Stimulated activated CD8-positive, alpha-beta memory T cell treated with anti-CD3 and anti-CD28 coated beads, Interleukin-7, amount 100 ng/mL, for 1 hour (primary cell): ENCODE measurements at regions not wholly inside any gene's neighbourhood (a gene's known extent, or its start where the extent isn't known, plus 50 kb on each side); places are given as distances from the start of the nearest gene placed in this dataset.

Experiments
- DNase-seq, 2 donors: peaks; one replicate each; pipeline ENCODE4 v3.0.0-alpha.2; 2020; ENCODE audit warnings: low read depth in 2 of 2

- no peak for DNase-seq
Observed at GRCh38 chr10:3992382-3993178, 207.6 kb upstream of the KLF6 start.

GRCh38 chr10:3990307-3990706 lies 205.3 kb upstream of the KLF6 start:
- DNase-seq: no peak

GRCh38 chr10:3987143-3987974 lies 202.3 kb upstream of the KLF6 start:
- DNase-seq: no peak

GRCh38 chr10:3986493-3987142 lies 201.6 kb upstream of the KLF6 start:
- DNase-seq: no peak

GRCh38 chr10:3982746-3983442 lies 197.9 kb upstream of the KLF6 start:
- DNase-seq: no peak

- DNase-seq: no peak
Observed at GRCh38 chr10:3981300-3981699, 196.3 kb upstream of the KLF6 start.

GRCh38 chr10:3980660-3981059 lies 195.7 kb upstream of the KLF6 start:
- no peak for DNase-seq

GRCh38 chr10:3980144-3980543 lies 195.1 kb upstream of the KLF6 start:
- no peak for DNase-seq

- DNase-seq: no peak
Observed at GRCh38 chr10:3978761-3979160, 193.8 kb upstream of the KLF6 start.

- DNase-seq: no peak
Observed at GRCh38 chr10:3978174-3978573, 193.2 kb upstream of the KLF6 start.

- no peak for DNase-seq
Observed at GRCh38 chr10:3977761-3978160, 192.8 kb upstream of the KLF6 start.

GRCh38 chr10:3976718-3977117 lies 191.7 kb upstream of the KLF6 start:
- no peak for DNase-seq

- DNase-seq: no peak
Observed at GRCh38 chr10:3976171-3976570, 191.2 kb upstream of the KLF6 start.

- no peak for DNase-seq
Observed at GRCh38 chr10:3975016-3975415, 190.0 kb upstream of the KLF6 start.

GRCh38 chr10:3972460-3973301 lies 187.7 kb upstream of the KLF6 start:
- no peak for DNase-seq

GRCh38 chr10:3971713-3972112 lies 186.7 kb upstream of the KLF6 start:
- no peak for DNase-seq

- no peak for DNase-seq
Observed at GRCh38 chr10:3969876-3970666, 185.1 kb upstream of the KLF6 start.

- DNase-seq: no peak
Observed at GRCh38 chr10:3968727-3969126, 183.7 kb upstream of the KLF6 start.

- DNase-seq: no peak
Observed at GRCh38 chr10:3964516-3964915, 179.5 kb upstream of the KLF6 start.

- DNase-seq: no peak
Observed at GRCh38 chr10:3963191-3963673, 178.2 kb upstream of the KLF6 start.
